BE2C (cell line): ENCODE measurements at regions not wholly inside any gene's neighbourhood (a gene's known extent, or its start where the extent isn't known, plus 50 kb on each side); places are given as distances from the start of the nearest gene placed in this dataset.

Experiments used
- DNase-seq: peaks from one replicate; pipeline ENCODE4 v3.0.0-alpha.2; 2020
- H3K27me3 ChIP-seq: fragments of 250-450 bp; sonication (Bioruptor Pico); 2 replicates; pipeline ENCODE4 v1.5.1; 2020; ENCODE audit warnings: mild to moderate bottlenecking
- H3K36me3 ChIP-seq: fragments of 250-450 bp; sonication (Bioruptor Pico); 2 replicates; pipeline ENCODE4 v1.5.1; 2020; ENCODE audit warnings: mild to moderate bottlenecking
- H3K4me1 ChIP-seq: fragments of 250-450 bp; sonication (Bioruptor Pico); 2 replicates; pipeline ENCODE4 v1.5.1; 2020
- H3K4me3 ChIP-seq: 2 replicates; pipeline ENCODE4 v1.5.1; 2011; ENCODE audit warnings: low read depth, low read length
- H3K9me3 ChIP-seq: fragments of 250-450 bp; sonication (Bioruptor Pico); 2 replicates; pipeline ENCODE4 v1.5.1; 2020
- CTCF ChIP-seq: IDR thresholded peaks from 2 replicates; pipeline ENCODE4 v1.5.1; 2012; ENCODE audit warnings: mild to moderate bottlenecking, low read depth, low read length

DNA sequence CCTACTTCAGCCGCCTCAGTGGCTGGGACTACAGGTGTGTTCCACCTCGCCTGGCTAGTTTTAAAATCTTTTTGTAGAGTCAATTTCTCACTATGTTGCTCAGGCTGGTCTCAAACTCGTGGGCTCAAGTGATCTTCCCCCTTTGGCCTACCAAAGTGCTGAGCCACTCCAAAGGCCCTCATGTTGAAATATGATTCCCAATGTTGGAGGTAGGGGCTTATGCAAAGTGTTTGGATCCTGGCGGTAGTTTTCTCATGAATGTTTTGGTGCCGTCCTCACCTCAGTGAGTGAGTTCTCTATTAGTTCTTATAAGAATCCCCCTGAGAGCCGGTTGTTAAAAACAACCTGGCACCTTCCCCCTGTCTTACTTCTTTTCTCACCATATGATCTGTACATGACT lies 784.6 kb downstream of the TMTC2 start:
- no peak for TF ChIP-seq CTCF
- H3K4me1 ChIP-seq, result no peaks in the 10 kb centered on the region
- H3K36me3 ChIP-seq, result no peaks in the 10 kb centered on the region
- no peaks in the 10 kb centered on the region for H3K27me3 ChIP-seq
- DNase-seq, result no peak
- no peaks in the 10 kb centered on the region for H3K9me3 ChIP-seq
- H3K4me3 ChIP-seq, result no peak overlapping the region

- DNase-seq, result no peak
- Histone ChIP-seq H3K36me3 (no peaks in the 10 kb centered on the region), H3K4me1 (no peaks in the 10 kb centered on the region), H3K4me3 (no peak overlapping the region), H3K27me3 (no peaks in the 10 kb centered on the region), H3K9me3 (no peaks in the 10 kb centered on the region)
- no peak for TF ChIP-seq CTCF
Measured at GRCh38 chr12:83470749-83471148, 784.0 kb downstream of the TMTC2 start.

DNA sequence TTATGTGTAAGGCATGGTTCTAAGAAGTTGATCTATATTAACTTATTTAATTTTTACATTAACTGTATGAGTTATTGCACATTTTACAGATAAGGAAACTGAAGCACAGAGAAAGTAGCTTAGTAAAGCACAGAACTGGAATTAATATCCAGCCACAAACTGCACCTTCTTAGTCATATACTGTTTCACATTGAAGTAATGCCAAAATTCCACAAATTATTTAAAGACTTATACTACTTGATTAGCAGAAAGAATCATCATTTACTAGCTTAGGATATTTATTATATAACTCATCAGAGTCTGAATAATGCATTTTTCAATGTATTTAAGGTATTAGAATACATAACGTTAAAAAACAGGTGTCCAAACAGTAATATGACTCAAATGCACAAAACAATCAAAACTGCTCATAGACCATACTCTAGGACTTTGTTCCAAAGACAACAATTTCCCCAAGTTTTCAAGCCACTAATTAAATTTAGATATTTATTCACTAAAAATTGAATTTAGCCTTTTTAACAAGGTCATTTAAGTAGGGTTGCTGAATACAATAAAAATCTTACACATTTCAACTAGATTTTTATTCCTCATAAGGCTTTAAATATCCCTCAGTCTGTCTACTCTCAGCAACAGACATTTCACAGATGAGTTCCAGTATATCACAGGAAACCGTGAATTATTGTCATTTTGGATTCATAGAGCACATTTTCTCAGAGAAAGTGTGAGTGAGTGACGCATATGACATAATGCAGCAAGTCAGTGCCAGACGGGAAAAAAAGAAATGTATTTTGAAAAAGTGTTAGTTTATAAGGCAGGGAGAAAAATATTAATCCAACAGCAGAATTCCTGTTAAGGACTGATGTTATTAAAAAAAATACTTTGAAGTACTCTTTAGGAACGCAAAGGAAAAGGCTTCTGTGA lies 782.5 kb downstream of the TMTC2 start:
- H3K27me3 ChIP-seq, result no peaks in the 10 kb centered on the region
- H3K4me1 ChIP-seq, result no peaks in the 10 kb centered on the region
- no peak for TF ChIP-seq CTCF
- no peak overlapping the region for H3K4me3 ChIP-seq
- H3K36me3 ChIP-seq, result no peaks in the 10 kb centered on the region
- no peaks in the 10 kb centered on the region for H3K9me3 ChIP-seq
- no peak for DNase-seq

- H3K9me3 ChIP-seq, result no peaks in the 10 kb centered on the region
- no peak for DNase-seq
- H3K4me1 ChIP-seq, result no peaks in the 10 kb centered on the region
- no peaks in the 10 kb centered on the region for H3K36me3 ChIP-seq
- no peak overlapping the region for H3K4me3 ChIP-seq
- H3K27me3 ChIP-seq, result no peaks in the 10 kb centered on the region
- no peak for TF ChIP-seq CTCF
Measured at GRCh38 chr12:83465632-83466031, 778.9 kb downstream of the TMTC2 start.

DNA sequence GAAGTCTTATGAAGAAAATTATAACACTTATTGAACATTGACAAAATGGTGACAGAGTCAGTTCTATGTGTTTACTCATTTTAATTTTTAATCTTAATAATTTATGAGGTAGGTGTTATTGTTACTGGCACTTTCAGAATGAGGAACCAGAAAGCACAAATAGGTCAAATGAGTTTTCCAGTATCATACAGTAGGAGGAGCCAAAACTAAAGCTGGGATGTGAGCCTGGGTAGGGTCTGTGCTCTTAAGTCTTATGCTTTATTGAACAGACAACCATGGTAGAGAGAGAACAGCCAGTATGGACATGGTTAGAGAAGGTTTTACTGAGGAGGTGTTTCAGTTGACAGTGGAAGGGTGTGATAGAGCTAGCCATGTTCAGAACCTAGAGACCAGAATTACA lies 775.7 kb downstream of the TMTC2 start:
- H3K27me3 ChIP-seq, result no peaks in the 10 kb centered on the region
- no peaks in the 10 kb centered on the region for H3K9me3 ChIP-seq
- H3K4me3 ChIP-seq, result no peak overlapping the region
- DNase-seq, result peak; percentile 6
- no peaks in the 10 kb centered on the region for H3K36me3 ChIP-seq
- no peaks in the 10 kb centered on the region for H3K4me1 ChIP-seq
- peak; percentile 54 for TF ChIP-seq CTCF

- no peak for TF ChIP-seq CTCF
- H3K4me1 ChIP-seq, result no peaks in the 10 kb centered on the region
- H3K36me3 ChIP-seq, result no peaks in the 10 kb centered on the region
- no peak overlapping the region for H3K4me3 ChIP-seq
- no peak for DNase-seq
- H3K9me3 ChIP-seq, result no peaks in the 10 kb centered on the region
- H3K27me3 ChIP-seq, result no peaks in the 10 kb centered on the region
Measured at GRCh38 chr12:83461336-83461935, 774.7 kb downstream of the TMTC2 start.
